Astrocyte of the spinal cord (primary cell): ENCODE measurements at regions not wholly inside any gene's neighbourhood (a gene's known extent, or its start where the extent isn't known, plus 50 kb on each side); places are given as distances from the start of the nearest gene placed in this dataset.
A peak's percentile ranks its signal among the peaks of the same experiment; 100 is the strongest.

ENCODE experiments used
- DNase-seq: peaks from one replicate; pipeline ENCODE4 v3.0.0; 2011; ENCODE audit warnings: low read depth, low spot score
- H3K4me3 ChIP-seq: 2 replicates; pipeline ENCODE4 v1.5.1; 2011; ENCODE audit warnings: low read depth, mild to moderate bottlenecking, low read length, moderate library complexity
- CTCF ChIP-seq: IDR thresholded peaks from 2 replicates; pipeline ENCODE4 v1.5.1; 2012; ENCODE audit warnings: low read depth, mild to moderate bottlenecking, low read length, inconsistent platforms
- in situ Hi-C: cut with HindIII; loops from 2 replicates; pipeline ENCODE4 v1.10.0; 2017; ENCODE audit warnings: low sequenced_read_pairs

- in situ Hi-C loops, result no loop called here
- DNase-seq, result no peak
- TF ChIP-seq CTCF, result no peak
- H3K4me3 ChIP-seq, result no peak overlapping the region
Measured at GRCh38 chr13:107275945-107276614, 708.1 kb upstream of the ARGLU1 start.

GRCh38 chr13:107275312-107275711 lies 707.4 kb upstream of the ARGLU1 start:
- in situ Hi-C loops, result no loop called here
- H3K4me3 ChIP-seq, result no peak overlapping the region

GRCh38 chr13:107271227-107271626 lies 703.3 kb upstream of the ARGLU1 start:
- no peak overlapping the region for H3K4me3 ChIP-seq
- peak; percentile 68 for DNase-seq
- no peak for TF ChIP-seq CTCF
- in situ Hi-C loops, result no loop called here

More at GRCh38 chr13:107275312-107275711, 707.4 kb upstream of the ARGLU1 start:
- DNase-seq, result no peak
- TF ChIP-seq CTCF, result no peak

GRCh38 chr13:107266657-107267056 lies 698.7 kb upstream of the ARGLU1 start:
- no peak overlapping the region for H3K4me3 ChIP-seq
- no peak for TF ChIP-seq CTCF
- in situ Hi-C loops, result no loop called here
- DNase-seq, result no peak

- in situ Hi-C loops, result no loop called here
- no peak for DNase-seq
- H3K4me3 ChIP-seq, result no peak overlapping the region
- TF ChIP-seq CTCF, result no peak
Measured at GRCh38 chr13:107258599-107259187, 690.8 kb upstream of the ARGLU1 start.

- H3K4me3 ChIP-seq, result no peak overlapping the region
- TF ChIP-seq CTCF, result no peak
- no peak for DNase-seq
- in situ Hi-C loops, result no loop called here
Measured at GRCh38 chr13:107254392-107254791, 686.5 kb upstream of the ARGLU1 start.
